MM.1S (cell line): ENCODE measurements at regions not wholly inside any gene's neighbourhood (a gene's known extent, or its start where the extent isn't known, plus 50 kb on each side); places are given as distances from the start of the nearest gene placed in this dataset.

Source experiments
- EZH2 ChIP-seq: fragments of 300-600 bp; sonication (generic); optimal IDR thresholded peaks from 2 replicates; pipeline ENCODE3; 2017; ENCODE audit warnings: low read depth, mild to moderate bottlenecking, antibody characterized with exemption, low read length, mixed read lengths
- EZH2phosphoT487 ChIP-seq: fragments of 300-600 bp; sonication (generic); IDR thresholded peaks from 2 replicates; pipeline ENCODE4 v1.6.1; 2018; ENCODE audit warnings: antibody characterized with exemption, low read length
- TF ChIP-seq, protein P1 (sequence below): fragments of 300-600 bp; sonication (generic); IDR thresholded peaks from 2 replicates; pipeline ENCODE4 v1.5.1; 2016; ENCODE audit warnings: antibody characterized with exemption, low read length, mixed read lengths

DNA sequence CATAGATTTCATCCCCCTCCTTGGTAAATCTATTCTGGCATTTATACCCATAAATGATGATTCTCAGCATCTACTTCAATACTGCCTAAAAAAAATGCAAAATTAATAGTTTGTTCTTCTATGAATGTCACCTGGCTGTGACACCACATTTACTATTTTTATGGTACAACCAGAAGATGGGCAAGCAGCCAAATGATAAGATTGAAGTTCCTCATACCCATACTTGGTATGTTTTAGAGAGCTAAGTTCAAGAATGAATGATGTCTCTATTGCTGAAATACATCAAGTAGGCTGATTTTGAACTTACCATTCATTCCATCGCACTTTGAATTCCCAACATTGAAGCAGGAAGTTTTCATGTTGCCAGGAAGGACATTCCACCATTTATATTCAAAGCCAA, 134.2 kb downstream of the ELAPOR2 start:
- TF ChIP-seq, protein P1, sequence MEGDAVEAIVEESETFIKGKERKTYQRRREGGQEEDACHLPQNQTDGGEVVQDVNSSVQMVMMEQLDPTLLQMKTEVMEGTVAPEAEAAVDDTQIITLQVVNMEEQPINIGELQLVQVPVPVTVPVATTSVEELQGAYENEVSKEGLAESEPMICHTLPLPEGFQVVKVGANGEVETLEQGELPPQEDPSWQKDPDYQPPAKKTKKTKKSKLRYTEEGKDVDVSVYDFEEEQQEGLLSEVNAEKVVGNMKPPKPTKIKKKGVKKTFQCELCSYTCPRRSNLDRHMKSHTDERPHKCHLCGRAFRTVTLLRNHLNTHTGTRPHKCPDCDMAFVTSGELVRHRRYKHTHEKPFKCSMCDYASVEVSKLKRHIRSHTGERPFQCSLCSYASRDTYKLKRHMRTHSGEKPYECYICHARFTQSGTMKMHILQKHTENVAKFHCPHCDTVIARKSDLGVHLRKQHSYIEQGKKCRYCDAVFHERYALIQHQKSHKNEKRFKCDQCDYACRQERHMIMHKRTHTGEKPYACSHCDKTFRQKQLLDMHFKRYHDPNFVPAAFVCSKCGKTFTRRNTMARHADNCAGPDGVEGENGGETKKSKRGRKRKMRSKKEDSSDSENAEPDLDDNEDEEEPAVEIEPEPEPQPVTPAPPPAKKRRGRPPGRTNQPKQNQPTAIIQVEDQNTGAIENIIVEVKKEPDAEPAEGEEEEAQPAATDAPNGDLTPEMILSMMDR = no peak
- no peak for TF ChIP-seq EZH2
- no peak for TF ChIP-seq EZH2phosphoT487
